CD4-positive, alpha-beta memory T cell (primary cell): ENCODE measurements at regions not wholly inside any gene's neighbourhood (a gene's known extent, or its start where the extent isn't known, plus 50 kb on each side); places are given as distances from the start of the nearest gene placed in this dataset.
"Not testable (repeated sequence)": the region's sequence is repeated elsewhere in the genome, so short reads cannot be mapped to it uniquely, and the experiment has no call there.

Experiments used
- CTCF ChIA-PET: fragments of 350-600 bp; sonication (Branson Sonifier 250); formaldehyde crosslinking; loops from one replicate; lab custom pipeline; 2021; ENCODE audit warnings: inconsistent platforms; ENCODE audit not compliant: partially characterized antibody; lab: Charles Lee
- POLR2A ChIA-PET: fragments of 350-600 bp; sonication (Branson Sonifier 250); formaldehyde crosslinking; loops from one replicate; lab custom pipeline; 2021; ENCODE audit not compliant: partially characterized antibody; lab: Charles Lee
- DNase-seq, 5 donors: peaks; one replicate each; pipeline versions ENCODE4 v3.0.0 to v3.0.0-alpha.2; 2020 to 2022; ENCODE audit warnings: mixed read lengths in 1 of 5
- H3K27ac ChIP-seq: one replicate; pipeline ENCODE4 v1.7.0; 2013; ENCODE audit warnings: low read depth, low read length
- H3K27me3 ChIP-seq: 2 replicates; pipeline ENCODE4 v1.7.0; 2013; ENCODE audit warnings: mild to moderate bottlenecking, low read length, moderate library complexity; ENCODE audit not compliant: insufficient read depth
- H3K36me3 ChIP-seq: 2 replicates; pipeline ENCODE4 v1.7.0; 2013; ENCODE audit warnings: mild to moderate bottlenecking, low read length, moderate library complexity; ENCODE audit not compliant: insufficient read depth
- H3K4me1 ChIP-seq: 2 replicates; pipeline ENCODE4 v1.7.0; 2013; ENCODE audit warnings: mild to moderate bottlenecking, low read length, moderate library complexity; ENCODE audit not compliant: insufficient read depth
- H3K4me3 ChIP-seq, 2 donors: one replicate each; pipeline ENCODE4 v1.7.0; 2013; ENCODE audit warnings: low read length in 2 of 2, mild to moderate bottlenecking in 1 of 2
- H3K9me3 ChIP-seq, 2 donors: one replicate each; pipeline ENCODE4 v1.7.0; 2013; ENCODE audit warnings: low read length in 2 of 2, control low read depth in 1 of 2; ENCODE audit not compliant: control insufficient read depth in 1 of 2
- H3K27ac Mint-ChIP-seq, 7 donors: one replicate each; pipeline ENCODE4 v1.8.0; 2020 to 2021; ENCODE audit warnings: mixed read lengths in 7 of 7, mild to moderate bottlenecking in 6 of 7, inconsistent platforms in 3 of 7, moderate library complexity in 3 of 7
- H3K27me3 Mint-ChIP-seq, 2 donors: one replicate each; pipeline ENCODE4 v1.8.0; 2020 to 2021; ENCODE audit warnings: mixed read lengths in 2 of 2
- H3K36me3 Mint-ChIP-seq, 2 donors: one replicate each; pipeline ENCODE4 v1.8.0; 2020 to 2021; ENCODE audit warnings: mixed read lengths in 2 of 2, inconsistent platforms in 1 of 2, mild to moderate bottlenecking in 1 of 2
- H3K4me1 Mint-ChIP-seq, 4 donors: one replicate each; pipeline ENCODE4 v1.8.0; 2020 to 2021; ENCODE audit warnings: mixed read lengths in 4 of 4, mild to moderate bottlenecking in 1 of 4
- H3K4me3 Mint-ChIP-seq, 8 donors: one replicate each; pipeline ENCODE4 v1.8.0; 2020 to 2021; ENCODE audit warnings: mixed read lengths in 8 of 8, mild to moderate bottlenecking in 7 of 8, moderate library complexity in 6 of 8, inconsistent platforms in 3 of 8
- H3K9me3 Mint-ChIP-seq, 8 donors: one replicate each; pipeline ENCODE4 v1.8.0; 2020 to 2021; ENCODE audit warnings: mixed read lengths in 8 of 8, mild to moderate bottlenecking in 5 of 8, inconsistent platforms in 3 of 8, moderate library complexity in 1 of 8
- intact Hi-C: fragments of 100-400 bp; cut with micrococcal nuclease; formaldehyde crosslinking; loops from one replicate; pipeline ENCODE4 v1.15.1; 2023

DNA sequence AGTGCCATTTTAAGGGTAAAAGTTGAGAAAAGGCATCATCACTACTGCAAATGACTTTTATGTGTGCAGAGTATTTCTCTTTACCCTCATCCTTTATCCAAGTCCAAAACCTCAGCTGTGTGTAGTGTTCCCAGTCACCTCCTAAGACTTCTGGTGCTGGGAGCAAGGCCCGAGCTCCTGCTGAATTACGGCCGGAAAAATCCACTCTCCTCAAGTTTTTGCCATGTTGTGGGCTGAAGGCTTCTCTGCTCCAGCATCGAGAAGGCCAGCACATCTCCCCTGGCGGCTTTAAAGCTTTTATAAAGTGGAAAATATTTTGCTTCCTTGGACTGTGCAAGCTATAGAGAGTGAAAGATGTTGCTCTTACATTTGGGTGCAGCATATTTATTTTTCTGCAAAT is 153.2 kb upstream of the THBS2 start:
- Histone ChIP-seq H3K9me3 (no peaks in the 10 kb centered on the region), H3K27me3 (no peaks in the 10 kb centered on the region), H3K36me3 (no peaks in the 10 kb centered on the region), H3K27ac (no peak overlapping the region), H3K4me3 (no peak overlapping the region), H3K4me1 (no peaks in the 10 kb centered on the region)
- peaks cover 12% of the 10 kb centered on the region in 2 donors for H3K27me3 Mint-ChIP-seq
- H3K9me3 Mint-ChIP-seq: peaks cover 0 to 2% (median 0%) of the 10 kb centered on the region in 8 donors
- intact Hi-C loops: no loop called here
- no peak for DNase-seq
- H3K4me3 Mint-ChIP-seq: no peak overlapping the region
- H3K36me3 Mint-ChIP-seq: no peaks in the 10 kb centered on the region
- POLR2A ChIA-PET: no interaction called here
- CTCF ChIA-PET: no interaction called here
- no peak overlapping the region for H3K27ac Mint-ChIP-seq
- H3K4me1 Mint-ChIP-seq: no peaks in the 10 kb centered on the region

DNA sequence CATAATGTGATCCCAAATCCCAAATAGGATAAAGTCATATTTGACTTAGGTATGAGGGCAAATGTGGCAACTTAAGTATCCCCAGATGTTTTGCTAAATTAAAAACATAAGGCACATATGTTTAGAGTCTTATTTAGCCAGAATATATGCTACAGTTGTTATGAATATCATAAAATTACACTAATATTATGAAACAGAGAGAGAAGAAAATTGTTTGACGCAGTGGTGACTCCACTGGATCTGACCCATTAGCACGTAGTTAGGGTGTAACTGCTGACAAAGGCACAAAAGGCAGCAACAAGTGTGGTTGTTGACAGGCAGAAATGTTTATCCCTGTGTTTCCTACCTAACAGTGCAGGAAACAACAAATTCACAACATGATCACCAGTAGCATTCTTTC is 152.4 kb upstream of the THBS2 start:
- Mint-ChIP-seq H3K36me3 (no peaks in the 10 kb centered on the region), H3K4me3 (no peak overlapping the region), H3K4me1 (no peaks in the 10 kb centered on the region), H3K27me3 (peaks cover 12% of the 10 kb centered on the region in 2 donors), H3K9me3 (peaks cover 0 to 2% (median 0%) of the 10 kb centered on the region in 8 donors), H3K27ac (no peak overlapping the region)
- H3K36me3 ChIP-seq: no peaks in the 10 kb centered on the region
- no peak for DNase-seq
- no peak overlapping the region for H3K4me3 ChIP-seq
- H3K27me3 ChIP-seq: no peaks in the 10 kb centered on the region
- ChIA-PET POLR2A (no interaction called here), CTCF (no interaction called here)
- H3K9me3 ChIP-seq: no peaks in the 10 kb centered on the region
- no peak overlapping the region for H3K27ac ChIP-seq
- H3K4me1 ChIP-seq: no peaks in the 10 kb centered on the region
- intact Hi-C loops: no loop called here

DNA sequence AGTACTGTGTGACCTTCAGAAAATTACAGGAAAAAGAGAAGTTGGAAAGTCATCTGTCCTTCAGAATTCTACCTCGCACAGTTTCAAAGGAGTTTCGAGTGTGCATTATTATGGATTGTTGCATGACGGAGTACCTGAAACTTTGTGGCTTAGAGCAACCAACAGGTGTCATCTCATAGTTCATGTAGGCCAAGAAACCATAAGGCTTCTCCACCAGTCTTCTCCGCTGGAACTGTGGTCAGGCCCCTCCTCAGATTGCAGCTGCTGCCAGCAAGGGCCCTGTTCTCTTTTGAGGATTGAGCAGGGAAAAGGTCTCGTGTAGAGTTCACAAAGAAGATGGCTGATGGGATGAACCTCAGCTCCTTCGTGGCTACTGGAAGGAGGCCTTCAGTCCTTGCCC is 151.2 kb upstream of the THBS2 start:
- H3K27me3 Mint-ChIP-seq: peaks cover 6% of the 10 kb centered on the region in 2 donors
- POLR2A ChIA-PET: no interaction called here
- no peaks in the 10 kb centered on the region for H3K4me1 ChIP-seq

DNA sequence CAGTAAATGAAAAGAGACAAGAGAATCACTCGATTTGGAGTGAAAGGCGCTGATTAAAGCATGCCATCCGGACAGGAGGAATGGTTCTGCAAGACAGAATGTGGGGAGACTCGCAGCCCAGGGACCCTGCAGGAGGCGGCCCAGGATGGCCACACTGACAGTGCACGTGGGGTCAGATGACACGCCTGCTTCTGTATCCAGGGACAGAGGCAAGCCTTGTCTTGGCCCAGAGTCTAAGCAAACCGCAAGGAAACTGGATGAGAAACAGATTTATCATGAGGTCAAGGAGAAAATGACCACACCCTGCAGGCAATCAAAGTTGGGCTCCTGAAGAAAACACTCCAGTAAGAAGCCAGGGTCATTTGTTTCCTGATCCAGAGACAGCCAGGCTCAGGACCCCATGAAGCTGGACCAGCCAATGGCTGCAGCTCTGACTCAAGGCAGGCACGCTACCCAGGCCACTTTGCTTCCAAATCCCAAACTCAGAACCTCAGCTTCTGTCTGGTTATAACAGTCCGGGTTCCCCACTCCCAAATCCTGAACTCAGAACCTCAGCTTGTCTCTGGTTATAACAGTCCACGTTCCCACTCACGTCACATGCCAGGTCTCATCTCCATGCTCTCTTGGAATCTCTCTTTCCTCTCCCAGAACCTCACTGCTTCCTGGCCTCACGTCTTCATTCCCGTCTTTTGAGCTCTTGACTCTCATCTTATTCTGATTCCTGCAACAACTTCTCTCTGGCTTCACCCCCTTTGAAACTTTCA is 144.9 kb upstream of the THBS2 start:
- H3K4me3 ChIP-seq: no peak overlapping the region
- peaks cover 0 to 2% of the 10 kb centered on the region in 2 donors for H3K27me3 Mint-ChIP-seq
- H3K4me3 Mint-ChIP-seq: no peak overlapping the region
- POLR2A ChIA-PET: no interaction called here
- H3K27me3 ChIP-seq: no peaks in the 10 kb centered on the region
- CTCF ChIA-PET: no interaction called here
- H3K27ac Mint-ChIP-seq: no peak overlapping the region
- no peaks in the 10 kb centered on the region for H3K4me1 ChIP-seq
- no peaks in the 10 kb centered on the region for H3K36me3 Mint-ChIP-seq
- H3K27ac ChIP-seq: no peak overlapping the region
- no peaks in the 10 kb centered on the region for H3K36me3 ChIP-seq
- no peaks in the 10 kb centered on the region for H3K9me3 ChIP-seq
- peaks cover 0 to 1% (median 0%) of the 10 kb centered on the region in 4 donors for H3K4me1 Mint-ChIP-seq
- intact Hi-C loops: no loop called here
- H3K9me3 Mint-ChIP-seq: peaks cover 0 to 2% (median 0%) of the 10 kb centered on the region in 8 donors
- no peak for DNase-seq

More for the DNA sequence above, 151.2 kb upstream of the THBS2 start:
- intact Hi-C loops: no loop called here
- Histone ChIP-seq H3K9me3 (no peaks in the 10 kb centered on the region), H3K27me3 (no peaks in the 10 kb centered on the region), H3K36me3 (no peaks in the 10 kb centered on the region), H3K4me3 (no peak overlapping the region), H3K27ac (no peak overlapping the region)
- Mint-ChIP-seq H3K4me3 (no peak overlapping the region), H3K9me3 (peaks cover 0 to 2% (median 0%) of the 10 kb centered on the region in 8 donors), H3K36me3 (no peaks in the 10 kb centered on the region), H3K27ac (no peak overlapping the region), H3K4me1 (no peaks in the 10 kb centered on the region)
- CTCF ChIA-PET: no interaction called here
- DNase-seq: no peak

DNA sequence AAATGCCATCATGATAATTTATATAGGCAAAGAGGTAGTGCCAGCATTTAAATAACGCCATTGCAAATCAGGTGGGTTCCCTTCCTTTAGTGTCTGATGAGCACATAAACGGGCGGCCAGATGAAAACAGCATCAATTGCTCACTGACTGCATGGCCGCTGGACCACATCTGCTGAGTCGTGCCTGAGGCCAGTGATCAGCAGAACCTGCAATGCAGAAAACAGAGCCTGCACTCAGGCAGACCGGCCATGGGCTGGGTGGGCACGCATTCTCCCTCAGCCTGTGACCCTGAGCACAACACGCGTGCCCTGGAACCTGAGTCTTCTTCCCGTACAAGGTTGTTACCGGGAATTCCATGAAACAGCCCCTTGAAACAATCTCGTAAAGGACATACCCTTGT is 144.0 kb upstream of the THBS2 start:
- H3K27me3 Mint-ChIP-seq: peaks cover 0 to 6% of the 10 kb centered on the region in 2 donors
- intact Hi-C loops: no loop called here
- ChIA-PET POLR2A (no interaction called here), CTCF (no interaction called here)
- H3K27ac Mint-ChIP-seq: no peak overlapping the region
- no peaks in the 10 kb centered on the region for H3K36me3 ChIP-seq
- no peak for DNase-seq
- peaks cover 0 to 2% (median 0%) of the 10 kb centered on the region in 8 donors for H3K9me3 Mint-ChIP-seq
- H3K9me3 ChIP-seq: no peaks in the 10 kb centered on the region
- no peaks in the 10 kb centered on the region for H3K4me1 ChIP-seq
- peaks cover 0 to 1% (median 0%) of the 10 kb centered on the region in 4 donors for H3K4me1 Mint-ChIP-seq
- H3K27me3 ChIP-seq: no peaks in the 10 kb centered on the region
- H3K4me3 Mint-ChIP-seq: no peak overlapping the region
- no peaks in the 10 kb centered on the region for H3K36me3 Mint-ChIP-seq
- no peak overlapping the region for H3K27ac ChIP-seq
- no peak overlapping the region for H3K4me3 ChIP-seq

DNA sequence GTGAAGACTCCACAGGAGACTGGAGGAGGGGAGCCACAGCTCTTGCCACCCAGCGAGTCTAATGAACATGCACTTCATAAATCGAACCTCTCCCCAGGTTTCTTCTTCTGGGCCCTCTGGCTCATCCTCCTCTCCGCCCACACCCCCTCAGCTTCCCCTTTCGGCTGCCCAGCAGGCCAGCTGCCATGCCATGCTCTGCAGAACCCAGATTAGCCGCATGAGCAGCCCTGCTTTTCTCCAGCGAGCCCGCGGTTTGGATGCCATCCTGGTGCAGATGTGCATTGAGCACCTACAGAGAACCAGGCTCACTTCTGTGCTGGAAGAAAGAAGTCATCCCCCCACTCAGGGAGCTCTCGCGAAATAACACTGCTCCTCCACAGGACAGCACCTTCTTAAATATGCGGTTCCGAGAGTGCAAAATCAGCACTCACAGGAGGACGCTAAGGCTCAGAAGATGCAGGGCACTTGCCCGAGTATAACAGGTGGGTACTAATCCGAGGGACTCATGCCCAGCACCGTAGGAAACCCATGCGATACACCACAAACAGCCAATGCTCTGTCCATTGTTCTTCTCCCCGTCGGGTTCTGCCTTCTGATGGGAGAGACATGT is 143.0 kb upstream of the THBS2 start:
- H3K27me3 Mint-ChIP-seq: peaks cover 0 to 7% of the 10 kb centered on the region in 2 donors
- Histone ChIP-seq H3K9me3 (no peaks in the 10 kb centered on the region), H3K27ac (no peak overlapping the region), H3K27me3 (no peaks in the 10 kb centered on the region), H3K4me1 (no peaks in the 10 kb centered on the region), H3K4me3 (no peak overlapping the region), H3K36me3 (no peaks in the 10 kb centered on the region)
- ChIA-PET POLR2A (no interaction called here), CTCF (no interaction called here)
- H3K9me3 Mint-ChIP-seq: peaks cover 0 to 4% (median 0%) of the 10 kb centered on the region in 8 donors
- no peaks in the 10 kb centered on the region for H3K36me3 Mint-ChIP-seq
- DNase-seq: no peak
- H3K27ac Mint-ChIP-seq: no peak overlapping the region
- no peak overlapping the region for H3K4me3 Mint-ChIP-seq
- intact Hi-C loops: no loop called here
- peaks cover 0 to 1% (median 0%) of the 10 kb centered on the region in 4 donors for H3K4me1 Mint-ChIP-seq

DNA sequence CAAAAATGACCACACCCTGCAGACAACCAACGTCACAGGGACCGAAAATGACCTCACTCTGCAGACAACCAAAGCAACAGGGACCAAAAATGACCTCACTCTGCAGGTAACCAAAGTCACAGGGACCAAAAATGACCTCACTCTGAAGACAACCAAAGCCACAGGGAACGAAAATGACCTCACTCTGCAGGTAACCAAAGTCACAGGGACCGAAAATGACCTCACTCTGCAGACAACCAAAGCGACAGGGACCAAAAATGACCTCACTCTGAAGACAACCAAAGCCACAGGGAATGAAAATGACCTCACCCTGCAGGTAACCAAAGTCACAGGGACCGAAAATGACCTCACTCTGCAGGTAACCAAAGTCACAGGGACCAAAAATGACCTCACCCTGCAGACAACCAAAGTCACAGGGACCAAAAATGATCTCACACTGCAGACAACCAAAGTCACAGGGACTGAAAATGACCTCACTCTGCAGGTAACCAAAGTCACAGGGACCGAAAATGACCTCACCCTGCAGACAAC is 142.4 kb upstream of the THBS2 start:
- POLR2A ChIA-PET, H3K27me3 ChIP-seq, CTCF ChIA-PET, H3K27ac ChIP-seq, H3K36me3 Mint-ChIP-seq, H3K27me3 Mint-ChIP-seq, intact Hi-C loops, H3K4me3 Mint-ChIP-seq, H3K27ac Mint-ChIP-seq, H3K4me3 ChIP-seq, H3K9me3 ChIP-seq, H3K4me1 ChIP-seq, H3K4me1 Mint-ChIP-seq, H3K36me3 ChIP-seq, DNase-seq, H3K9me3 Mint-ChIP-seq: not testable (repeated sequence)
